OCI-LY7 (cell line): ENCODE measurements at regions not wholly inside any gene's neighbourhood (a gene's known extent, or its start where the extent isn't known, plus 50 kb on each side); places are given as distances from the start of the nearest gene placed in this dataset.

Source experiments
- BruUV-seq: library from RNA; stranded (reverse); fragments of 400-500 nt; replicated peaks from 2 replicates; lab custom pipeline; 2021; lab: Mats Ljungman, UMichigan
- CTCF ChIA-PET: fragments of 300-600 bp; sonication (Branson Sonifier 250); formaldehyde crosslinking; loops from one replicate; lab custom pipeline; 2022; ENCODE audit warnings: antibody characterized with exemption; ENCODE audit not compliant: unreplicated experiment; lab: Charles Lee
- POLR2A ChIA-PET: fragments of 300-600 bp; sonication (Branson Sonifier 250); formaldehyde crosslinking; loops from one replicate; lab custom pipeline; 2022; ENCODE audit warnings: antibody characterized with exemption; lab: Charles Lee
- DNase-seq: peaks from one replicate; pipeline ENCODE4 v3.0.0-alpha.2; 2015; ENCODE audit warnings: low spot score
- H2AFZ ChIP-seq: fragments of 200-600 bp; sonication (generic), shearing (Covaris generic); 2 replicates; pipeline ENCODE4 v1.6.1; 2014; ENCODE audit warnings: mild to moderate bottlenecking, antibody characterized with exemption, low read length, moderate library complexity
- H3K27ac ChIP-seq: fragments of 200-600 bp; sonication (generic); 2 replicates; pipeline ENCODE4 v1.5.1; 2014; ENCODE audit warnings: mixed run types, low read depth, mild to moderate bottlenecking, moderate library complexity, low read length, inconsistent platforms; ENCODE audit not compliant: poor library complexity, severe bottlenecking
- H3K36me3 ChIP-seq: fragments of 200-600 bp; sonication (generic); 2 replicates; pipeline ENCODE4 v1.6.1; 2014; ENCODE audit warnings: mild to moderate bottlenecking, antibody characterized with exemption, low read length, moderate library complexity, mixed read lengths; ENCODE audit not compliant: insufficient read depth
- H3K4me1 ChIP-seq: fragments of 200-600 bp; sonication (generic); 2 replicates; pipeline ENCODE4 v1.5.1; 2014; ENCODE audit warnings: mild to moderate bottlenecking, low read length; ENCODE audit not compliant: insufficient read depth, poor library complexity, severe bottlenecking
- H3K4me2 ChIP-seq: fragments of 200-600 bp; sonication (generic); 2 replicates; pipeline ENCODE4 v1.6.1; 2014; ENCODE audit warnings: mild to moderate bottlenecking, low read length
- H3K4me3 ChIP-seq: fragments of 200-600 bp; sonication (generic); 2 replicates; pipeline ENCODE4 v1.5.1; 2014; ENCODE audit warnings: mild to moderate bottlenecking, low read depth, low read length; ENCODE audit not compliant: poor library complexity, severe bottlenecking
- H3K79me2 ChIP-seq: fragments of 200-600 bp; sonication (generic); 2 replicates; pipeline ENCODE4 v1.6.1; 2016; ENCODE audit warnings: low read depth, mild to moderate bottlenecking, low read length, moderate library complexity, mixed read lengths; ENCODE audit not compliant: insufficient read depth
- H3K9me2 ChIP-seq: fragments of 200-600 bp; sonication (generic); 2 replicates; pipeline ENCODE4 v1.6.1; 2016; ENCODE audit warnings: mild to moderate bottlenecking, low read length, mixed read lengths; ENCODE audit not compliant: insufficient read depth
- H3K9me3 ChIP-seq: fragments of 200-600 bp; sonication (generic); 2 replicates; pipeline ENCODE4 v1.6.1; 2014; ENCODE audit warnings: mild to moderate bottlenecking, mixed run types, low read length, mixed read lengths
- H4K20me1 ChIP-seq: fragments of 200-600 bp; sonication (generic); 2 replicates; pipeline ENCODE4 v1.6.1; 2014; ENCODE audit warnings: mild to moderate bottlenecking, antibody characterized with exemption, low read length, moderate library complexity, mixed read lengths; ENCODE audit not compliant: insufficient read depth
- EZH2phosphoT487 ChIP-seq: fragments of 200-600 bp; sonication (generic); IDR thresholded peaks from 2 replicates; pipeline ENCODE4 v1.6.1; 2018; ENCODE audit warnings: low read depth, borderline replicate concordance, mild to moderate bottlenecking, mixed run types, antibody characterized with exemption, low read length, moderate library complexity, mixed read lengths
- intact Hi-C: fragments of 100-400 bp; cut with micrococcal nuclease; formaldehyde crosslinking; loops from one replicate; pipeline ENCODE4 v1.10.0; 2022; ENCODE audit not compliant: unreplicated experiment
- TF ChIP-seq, protein P1 (sequence below): fragments of 200-600 bp; sonication (generic); conservative IDR thresholded peaks from 2 replicates; pipeline ENCODE4 v1.5.1; 2014; ENCODE audit warnings: mild to moderate bottlenecking, antibody characterized with exemption, low read length, moderate library complexity, mixed read lengths

DNA sequence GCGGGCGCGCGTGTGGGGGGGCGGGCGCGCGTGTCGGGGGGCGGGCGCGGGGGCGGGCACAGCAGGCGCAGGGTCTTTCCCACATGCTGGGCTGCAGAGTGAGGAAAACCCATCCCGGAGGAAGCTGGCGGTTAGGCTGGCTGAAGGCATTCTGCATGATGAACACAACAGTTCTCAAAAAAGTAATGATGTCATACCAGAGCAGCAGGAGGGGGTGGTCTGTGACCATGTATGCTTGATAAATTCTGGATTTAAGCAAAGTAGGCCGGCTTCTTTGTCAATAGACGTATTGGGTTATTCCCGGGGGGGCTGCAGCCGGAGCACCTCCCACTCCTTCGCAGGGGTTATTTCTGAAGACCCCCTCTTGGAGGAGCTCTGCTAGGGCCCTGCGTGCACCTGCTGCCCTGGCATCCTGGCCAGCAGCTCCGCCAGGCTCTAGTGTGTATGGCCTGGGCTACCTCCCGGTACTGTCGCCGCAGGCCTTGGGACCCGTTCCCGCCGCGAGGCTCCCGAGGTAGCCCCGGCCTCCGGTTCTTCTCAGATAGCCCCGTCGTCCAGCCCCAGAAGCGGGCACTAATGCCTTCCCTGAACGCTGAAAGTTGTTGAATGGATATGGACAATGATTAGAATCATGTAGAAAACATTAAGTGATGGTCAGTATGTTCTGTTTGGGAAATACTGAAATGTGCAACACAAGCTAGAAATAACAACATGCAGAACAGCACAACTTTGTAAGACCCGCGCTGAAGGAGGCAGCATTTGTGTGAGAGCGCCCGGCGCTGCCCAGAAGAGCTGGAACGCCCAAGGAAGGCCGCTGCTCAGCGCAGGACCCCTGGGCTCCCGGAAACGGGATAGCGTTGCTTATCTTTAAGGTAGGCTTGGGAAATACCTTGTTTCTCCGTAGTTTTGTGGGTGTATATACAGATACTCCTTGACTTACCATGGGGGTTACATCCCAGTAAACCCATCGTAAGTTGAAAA, 101.4 kb upstream of the RAB6C start:
- ChIA-PET CTCF (no interaction called here), POLR2A (no interaction called here)
- H3K4me2 ChIP-seq, result no peak overlapping the region; the same call in 1 of the 2 replicates
- no TSS peak for BruUV-seq
- no peaks in the 10 kb centered on the region for H3K4me1 ChIP-seq
- no peak overlapping the region for H3K27ac ChIP-seq
- no peak overlapping the region for H3K4me3 ChIP-seq
- H3K36me3 ChIP-seq, result no peaks in the 10 kb centered on the region
- no peak overlapping the region for H2AFZ ChIP-seq
- no peaks in the 10 kb centered on the region for H3K79me2 ChIP-seq
- H3K9me3 ChIP-seq, result no peaks in the 10 kb centered on the region
- no peaks in the 10 kb centered on the region for H4K20me1 ChIP-seq
- intact Hi-C loops, result no loop called here
- peak; percentile 11 for DNase-seq
- TF ChIP-seq EZH2phosphoT487, result no peak
- TF ChIP-seq, protein P1, sequence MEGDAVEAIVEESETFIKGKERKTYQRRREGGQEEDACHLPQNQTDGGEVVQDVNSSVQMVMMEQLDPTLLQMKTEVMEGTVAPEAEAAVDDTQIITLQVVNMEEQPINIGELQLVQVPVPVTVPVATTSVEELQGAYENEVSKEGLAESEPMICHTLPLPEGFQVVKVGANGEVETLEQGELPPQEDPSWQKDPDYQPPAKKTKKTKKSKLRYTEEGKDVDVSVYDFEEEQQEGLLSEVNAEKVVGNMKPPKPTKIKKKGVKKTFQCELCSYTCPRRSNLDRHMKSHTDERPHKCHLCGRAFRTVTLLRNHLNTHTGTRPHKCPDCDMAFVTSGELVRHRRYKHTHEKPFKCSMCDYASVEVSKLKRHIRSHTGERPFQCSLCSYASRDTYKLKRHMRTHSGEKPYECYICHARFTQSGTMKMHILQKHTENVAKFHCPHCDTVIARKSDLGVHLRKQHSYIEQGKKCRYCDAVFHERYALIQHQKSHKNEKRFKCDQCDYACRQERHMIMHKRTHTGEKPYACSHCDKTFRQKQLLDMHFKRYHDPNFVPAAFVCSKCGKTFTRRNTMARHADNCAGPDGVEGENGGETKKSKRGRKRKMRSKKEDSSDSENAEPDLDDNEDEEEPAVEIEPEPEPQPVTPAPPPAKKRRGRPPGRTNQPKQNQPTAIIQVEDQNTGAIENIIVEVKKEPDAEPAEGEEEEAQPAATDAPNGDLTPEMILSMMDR, result no peak
- no peaks in the 10 kb centered on the region for H3K9me2 ChIP-seq

DNA sequence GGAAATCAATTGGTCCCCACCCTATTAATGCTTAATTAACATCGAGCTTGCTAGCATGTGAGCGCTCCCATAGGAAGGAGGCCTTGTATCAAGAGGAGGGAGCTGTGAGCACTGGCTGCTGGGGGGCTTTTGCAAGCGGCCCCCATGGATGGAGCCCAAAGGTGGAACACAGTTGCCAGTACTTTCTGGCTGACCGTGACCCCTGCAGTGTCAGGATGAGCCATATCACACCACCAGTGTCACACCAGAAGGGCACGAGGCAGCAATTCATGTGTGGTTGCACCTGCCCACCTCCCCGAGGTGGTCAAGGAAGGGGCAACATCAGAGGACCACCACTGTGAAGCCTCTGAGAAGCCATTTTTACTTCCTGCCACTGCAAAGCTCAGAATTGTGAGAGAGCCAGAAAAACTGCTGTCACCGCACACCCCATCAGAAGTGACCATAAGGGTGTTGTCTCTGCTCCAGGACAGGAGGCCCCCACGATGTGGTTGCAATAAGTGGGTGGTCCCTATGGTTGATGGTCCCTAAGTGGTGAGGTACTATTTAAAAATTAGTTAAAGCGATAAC, 99.8 kb upstream of the RAB6C start:
- TF ChIP-seq, protein P1, result no peak
- TF ChIP-seq EZH2phosphoT487, result no peak
- H3K9me3 ChIP-seq, result no peaks in the 10 kb centered on the region
- H3K36me3 ChIP-seq, result no peaks in the 10 kb centered on the region
- no peaks in the 10 kb centered on the region for H3K9me2 ChIP-seq
- intact Hi-C loops, result no loop called here
- H2AFZ ChIP-seq, result no peak overlapping the region
- H3K27ac ChIP-seq, result no peak overlapping the region
- no peak overlapping the region for H3K4me2 ChIP-seq
- DNase-seq, result no peak
- H3K4me3 ChIP-seq, result no peak overlapping the region
- no peaks in the 10 kb centered on the region for H4K20me1 ChIP-seq
- ChIA-PET CTCF (no interaction called here), POLR2A (no interaction called here)
- H3K79me2 ChIP-seq, result no peaks in the 10 kb centered on the region
- BruUV-seq, result no TSS peak
- H3K4me1 ChIP-seq, result no peaks in the 10 kb centered on the region

DNA sequence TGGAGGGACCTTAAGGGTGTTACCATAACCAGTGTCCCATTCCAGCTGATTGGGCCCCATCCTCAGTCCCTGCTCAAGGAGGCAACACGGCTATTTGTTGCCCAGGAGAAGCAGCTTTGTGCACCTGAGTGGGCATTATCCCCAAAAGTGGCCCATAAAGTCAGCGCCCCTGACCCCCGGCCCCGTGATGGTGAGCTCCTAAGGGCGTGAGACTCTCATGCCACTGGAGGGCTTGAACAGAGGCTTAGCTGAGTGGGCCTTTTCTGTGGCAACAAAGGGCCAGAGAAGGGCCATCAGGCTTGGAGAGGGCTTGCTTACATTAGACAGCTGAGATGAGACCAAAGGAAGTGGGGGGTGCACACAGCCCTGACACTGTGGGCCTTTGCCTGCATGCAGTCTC, 99.2 kb upstream of the RAB6C start:
- BruUV-seq, result no TSS peak
- no peak for DNase-seq
- no peak for TF ChIP-seq EZH2phosphoT487
- TF ChIP-seq, protein P1, result no peak
- ChIA-PET CTCF (no interaction called here), POLR2A (no interaction called here)
- Histone ChIP-seq H3K9me3 (no peaks in the 10 kb centered on the region), H3K79me2 (no peaks in the 10 kb centered on the region), H3K4me2 (no peak overlapping the region), H2AFZ (no peak overlapping the region), H3K27ac (no peak overlapping the region), H3K4me3 (no peak overlapping the region), H3K36me3 (no peaks in the 10 kb centered on the region), H4K20me1 (no peaks in the 10 kb centered on the region), H3K9me2 (no peaks in the 10 kb centered on the region), H3K4me1 (no peaks in the 10 kb centered on the region)
- intact Hi-C loops, result no loop called here
